ENCODE measurements at regions not wholly inside any gene's neighbourhood (a gene's known extent, or its start where the extent isn't known, plus 50 kb on each side); places are given as distances from the start of the nearest gene placed in this dataset.

- Mint-ChIP-seq H3K27ac (no peak overlapping the region), H3K9me3 (no peaks in the 10 kb centered on the region), H3K4me3 (no peak overlapping the region), H3K27me3 (peaks cover 5 to 15% of the 10 kb centered on the region in 2 donors), H3K36me3 (ENCODE audit: insufficient read depth) (no peaks in the 10 kb centered on the region), H3K4me1 (ENCODE audit: low read depth in 2 of 2) (no peaks in the 10 kb centered on the region)
- no peak for ATAC-seq (replicated peaks)
- DNase-seq, result no peak
Measured at GRCh38 chr3:124404621-124405020, 325.6 kb upstream of the UMPS start.

- H3K27me3 Mint-ChIP-seq, result peaks cover 5 to 16% of the 10 kb centered on the region in 2 donors
- H3K9me3 Mint-ChIP-seq, result no peaks in the 10 kb centered on the region
- no peaks in the 10 kb centered on the region for H3K36me3 Mint-ChIP-seq (ENCODE audit: insufficient read depth)
- no peaks in the 10 kb centered on the region for H3K4me1 Mint-ChIP-seq (ENCODE audit: low read depth in 2 of 2)
- no peak overlapping the region for H3K4me3 Mint-ChIP-seq
- no peak overlapping the region for H3K27ac Mint-ChIP-seq
- DNase-seq (no peak), ATAC-seq (replicated peaks) (no peak)
Measured at GRCh38 chr3:124407260-124407659, 323.0 kb upstream of the UMPS start.

- H3K9me3 Mint-ChIP-seq, result no peaks in the 10 kb centered on the region
- no peak overlapping the region for H3K27ac Mint-ChIP-seq
- H3K4me3 Mint-ChIP-seq, result no peak overlapping the region
- H3K36me3 Mint-ChIP-seq (ENCODE audit: insufficient read depth), result no peaks in the 10 kb centered on the region
- no peaks in the 10 kb centered on the region for H3K4me1 Mint-ChIP-seq (ENCODE audit: low read depth in 2 of 2)
- H3K27me3 Mint-ChIP-seq, result peaks cover 14 to 16% of the 10 kb centered on the region in 2 donors
- DNase-seq (no peak), ATAC-seq (replicated peaks) (no peak)
Measured at GRCh38 chr3:124409650-124410275, 320.5 kb upstream of the UMPS start.

- Mint-ChIP-seq H3K27ac (no peak overlapping the region), H3K4me3 (no peak overlapping the region), H3K9me3 (no peaks in the 10 kb centered on the region), H3K4me1 (ENCODE audit: low read depth in 2 of 2) (no peaks in the 10 kb centered on the region), H3K27me3 (peaks cover 9 to 14% of the 10 kb centered on the region in 2 donors), H3K36me3 (ENCODE audit: insufficient read depth) (no peaks in the 10 kb centered on the region)
- ATAC-seq (replicated peaks) (no peak), DNase-seq (no peak)
Measured at GRCh38 chr3:124410471-124410870, 319.8 kb upstream of the UMPS start.

- Mint-ChIP-seq H3K9me3 (no peaks in the 10 kb centered on the region), H3K4me1 (ENCODE audit: low read depth in 2 of 2) (no peaks in the 10 kb centered on the region), H3K27ac (no peak overlapping the region), H3K4me3 (no peak overlapping the region), H3K36me3 (ENCODE audit: insufficient read depth) (no peaks in the 10 kb centered on the region), H3K27me3 (peaks cover 9 to 17% of the 10 kb centered on the region in 2 donors)
- DNase-seq (no peak), ATAC-seq (replicated peaks) (no peak)
Measured at GRCh38 chr3:124411728-124412127, 318.5 kb upstream of the UMPS start.

- Mint-ChIP-seq H3K27ac (no peak overlapping the region), H3K4me3 (no peak overlapping the region), H3K4me1 (ENCODE audit: low read depth in 2 of 2) (no peaks in the 10 kb centered on the region), H3K36me3 (ENCODE audit: insufficient read depth) (no peaks in the 10 kb centered on the region), H3K27me3 (peaks cover 9 to 18% of the 10 kb centered on the region in 2 donors), H3K9me3 (no peaks in the 10 kb centered on the region)
- DNase-seq (no peak), ATAC-seq (replicated peaks) (no peak)
Measured at GRCh38 chr3:124412644-124413043, 317.6 kb upstream of the UMPS start.

GRCh38 chr3:124413393-124413792 lies 316.9 kb upstream of the UMPS start:
- H3K9me3 Mint-ChIP-seq, result no peaks in the 10 kb centered on the region
- DNase-seq, result no peak
- H3K27ac Mint-ChIP-seq, result no peak overlapping the region
- H3K4me3 Mint-ChIP-seq, result no peak overlapping the region
- H3K4me1 Mint-ChIP-seq (ENCODE audit: low read depth in 2 of 2), result no peaks in the 10 kb centered on the region
- no peaks in the 10 kb centered on the region for H3K36me3 Mint-ChIP-seq (ENCODE audit: insufficient read depth)
- ATAC-seq (replicated peaks), result no peak
- peaks cover 9 to 24% of the 10 kb centered on the region in 2 donors for H3K27me3 Mint-ChIP-seq

- Mint-ChIP-seq H3K4me1 (ENCODE audit: low read depth in 2 of 2) (no peaks in the 10 kb centered on the region), H3K9me3 (no peaks in the 10 kb centered on the region), H3K4me3 (no peak overlapping the region), H3K27ac (no peak overlapping the region), H3K36me3 (ENCODE audit: insufficient read depth) (no peaks in the 10 kb centered on the region), H3K27me3 (peaks cover 7 to 24% of the 10 kb centered on the region in 2 donors)
- no peak for ATAC-seq (replicated peaks)
- no peak for DNase-seq
Measured at GRCh38 chr3:124413989-124414598, 316.2 kb upstream of the UMPS start.

GRCh38 chr3:124415446-124415960 lies 314.7 kb upstream of the UMPS start:
- no peaks in the 10 kb centered on the region for H3K4me1 Mint-ChIP-seq (ENCODE audit: low read depth in 2 of 2)
- H3K27ac Mint-ChIP-seq, result no peak overlapping the region
- peaks cover 2% of the 10 kb centered on the region for H3K36me3 Mint-ChIP-seq (ENCODE audit: insufficient read depth)
- H3K9me3 Mint-ChIP-seq, result no peaks in the 10 kb centered on the region
- H3K4me3 Mint-ChIP-seq, result no peak overlapping the region
- H3K27me3 Mint-ChIP-seq, result peaks cover 7 to 36% of the 10 kb centered on the region in 2 donors
- no peak for DNase-seq
- ATAC-seq (replicated peaks), result no peak

- no peak for DNase-seq
- no peak overlapping the region for H3K27ac Mint-ChIP-seq
Measured at GRCh38 chr3:124419303-124419702, 310.9 kb upstream of the UMPS start.

GRCh38 chr3:124420392-124420791 lies 309.9 kb upstream of the UMPS start:
- Mint-ChIP-seq H3K36me3 (ENCODE audit: insufficient read depth) (peaks cover 2% of the 10 kb centered on the region), H3K27me3 (peaks cover 7 to 26% of the 10 kb centered on the region in 2 donors), H3K4me3 (no peak overlapping the region), H3K9me3 (no peaks in the 10 kb centered on the region), H3K27ac (no peak overlapping the region), H3K4me1 (ENCODE audit: low read depth in 2 of 2) (no peaks in the 10 kb centered on the region)
- no peak for DNase-seq
- ATAC-seq (replicated peaks), result no peak

More at GRCh38 chr3:124419303-124419702, 310.9 kb upstream of the UMPS start:
- H3K4me1 Mint-ChIP-seq (ENCODE audit: low read depth in 2 of 2), result no peaks in the 10 kb centered on the region
- ATAC-seq (replicated peaks), result no peak
- peaks cover 2% of the 10 kb centered on the region for H3K36me3 Mint-ChIP-seq (ENCODE audit: insufficient read depth)
- H3K9me3 Mint-ChIP-seq, result no peaks in the 10 kb centered on the region
- H3K4me3 Mint-ChIP-seq, result no peak overlapping the region
- peaks cover 7 to 30% of the 10 kb centered on the region in 2 donors for H3K27me3 Mint-ChIP-seq

GRCh38 chr3:124422805-124423204 lies 307.4 kb upstream of the UMPS start:
- peaks cover 2% of the 10 kb centered on the region for H3K36me3 Mint-ChIP-seq (ENCODE audit: insufficient read depth)
- ATAC-seq (replicated peaks), result no peak
- H3K9me3 Mint-ChIP-seq, result no peaks in the 10 kb centered on the region
- no peaks in the 10 kb centered on the region for H3K4me1 Mint-ChIP-seq (ENCODE audit: low read depth in 2 of 2)
- H3K27me3 Mint-ChIP-seq, result peaks cover 7 to 25% of the 10 kb centered on the region in 2 donors
- no peak for DNase-seq
- H3K4me3 Mint-ChIP-seq, result no peak overlapping the region
- no peak overlapping the region for H3K27ac Mint-ChIP-seq

- H3K4me3 Mint-ChIP-seq, result no peak overlapping the region
- no peak overlapping the region for H3K27ac Mint-ChIP-seq
- peaks cover 2% of the 10 kb centered on the region for H3K36me3 Mint-ChIP-seq (ENCODE audit: insufficient read depth)
- ATAC-seq (replicated peaks) (no peak), DNase-seq (no peak)
- no peaks in the 10 kb centered on the region for H3K9me3 Mint-ChIP-seq
- peaks cover 5 to 18% of the 10 kb centered on the region in 2 donors for H3K27me3 Mint-ChIP-seq
- H3K4me1 Mint-ChIP-seq (ENCODE audit: low read depth in 2 of 2), result no peaks in the 10 kb centered on the region
Measured at GRCh38 chr3:124424396-124424795, 305.9 kb upstream of the UMPS start.

GRCh38 chr3:124425972-124426371 lies 304.3 kb upstream of the UMPS start:
- Mint-ChIP-seq H3K27ac (no peak overlapping the region), H3K36me3 (ENCODE audit: insufficient read depth) (no peaks in the 10 kb centered on the region), H3K27me3 (peaks cover 0 to 6% of the 10 kb centered on the region in 2 donors), H3K9me3 (no peaks in the 10 kb centered on the region), H3K4me1 (ENCODE audit: low read depth in 2 of 2) (no peaks in the 10 kb centered on the region), H3K4me3 (no peak overlapping the region)
- ATAC-seq (replicated peaks) (no peak), DNase-seq (no peak)
